CD4-positive, CD25-positive, alpha-beta regulatory T cell (primary cell): ENCODE measurements at regions not wholly inside any gene's neighbourhood (a gene's known extent, or its start where the extent isn't known, plus 50 kb on each side); places are given as distances from the start of the nearest gene placed in this dataset.

ENCODE experiments used
- ATAC-seq, 2 donors: fragments of 150-1000 bp; cut with Tn5 transposase; one replicate each; pipeline ENCODE4 v1.10.0; 2021; ENCODE audit warnings: low read depth in 2 of 2, moderate number of reproducible peaks in 2 of 2, moderate library complexity in 1 of 2
- DNase-seq, 3 donors: peaks; one replicate each; pipeline versions ENCODE4 v3.0.0 to v3.0.0-alpha.2; 2012 to 2022; ENCODE audit warnings: mixed read lengths in 1 of 3
- H3K27ac ChIP-seq: one replicate; pipeline ENCODE4 v1.7.0; 2013; ENCODE audit warnings: mild to moderate bottlenecking, low read length; ENCODE audit not compliant: insufficient read depth, poor library complexity, severe bottlenecking
- H3K27me3 ChIP-seq: one replicate; pipeline ENCODE4 v1.7.0; 2013; ENCODE audit warnings: low read length; ENCODE audit not compliant: control insufficient read depth, insufficient read depth
- H3K36me3 ChIP-seq: one replicate; pipeline ENCODE4 v1.7.0; 2013; ENCODE audit warnings: mild to moderate bottlenecking, low read length, moderate library complexity; ENCODE audit not compliant: control insufficient read depth, insufficient read depth
- H3K4me1 ChIP-seq: 2 replicates; pipeline ENCODE4 v1.7.0; 2013; ENCODE audit warnings: mild to moderate bottlenecking, low read length; ENCODE audit not compliant: insufficient read depth, control insufficient read depth, poor library complexity, severe bottlenecking
- H3K4me3 ChIP-seq: one replicate; pipeline ENCODE4 v1.7.0; 2013; ENCODE audit warnings: low read depth, mild to moderate bottlenecking, low read length, moderate library complexity
- H3K9me3 ChIP-seq, 2 experiments: 1 replicate in 1 of 2; 2 replicates in 1 of 2; pipeline ENCODE4 v1.7.0; 2013; ENCODE audit warnings: low read length in 2 of 2, mild to moderate bottlenecking in 1 of 2, moderate library complexity in 1 of 2; ENCODE audit not compliant: control insufficient read depth in 2 of 2
- H3K27ac Mint-ChIP-seq, 3 donors: one replicate each; pipeline ENCODE4 v1.8.0; 2020 to 2022; ENCODE audit warnings: mild to moderate bottlenecking in 3 of 3, mixed read lengths in 3 of 3, moderate library complexity in 2 of 3
- H3K27me3 Mint-ChIP-seq: one replicate; pipeline ENCODE4 v1.8.0; 2022; ENCODE audit warnings: mild to moderate bottlenecking, mixed read lengths
- H3K36me3 Mint-ChIP-seq: one replicate; pipeline ENCODE4 v1.8.0; 2020; ENCODE audit warnings: mixed read lengths
- H3K4me1 Mint-ChIP-seq, 4 donors: one replicate each; pipeline ENCODE4 v1.8.0; 2020 to 2022; ENCODE audit warnings: mixed read lengths in 4 of 4, mild to moderate bottlenecking in 1 of 4
- H3K4me3 Mint-ChIP-seq, 4 donors: one replicate each; pipeline ENCODE4 v1.8.0; 2020 to 2022; ENCODE audit warnings: mild to moderate bottlenecking in 4 of 4, mixed read lengths in 4 of 4, moderate library complexity in 3 of 4
- H3K9me3 Mint-ChIP-seq, 7 donors: one replicate each; pipeline ENCODE4 v1.8.0; 2020 to 2022; ENCODE audit warnings: mixed read lengths in 7 of 7, mild to moderate bottlenecking in 3 of 7, moderate library complexity in 2 of 7

- Histone ChIP-seq H3K9me3 (no peaks in the 10 kb centered on the region), H3K36me3 (no peaks in the 10 kb centered on the region), H3K27me3 (no peaks in the 10 kb centered on the region), H3K27ac (no peak overlapping the region), H3K4me1 (no peaks in the 10 kb centered on the region), H3K4me3 (no peak overlapping the region)
- Mint-ChIP-seq H3K4me1 (peaks cover 0 to 3% (median 1%) of the 10 kb centered on the region in 4 donors), H3K4me3 (no peak overlapping the region), H3K27me3 (peaks cover 4% of the 10 kb centered on the region), H3K27ac (no peak overlapping the region), H3K9me3 (peaks cover 0 to 1% (median 0%) of the 10 kb centered on the region in 7 donors), H3K36me3 (no peaks in the 10 kb centered on the region)
- no peak for DNase-seq
- ATAC-seq: no peak
Observed at GRCh38 chr16:85981826-85982562, 83.0 kb downstream of the IRF8 start.

GRCh38 chr16:85982563-85982939 lies 83.6 kb downstream of the IRF8 start:
- H3K27ac Mint-ChIP-seq: no peak overlapping the region
- no peaks in the 10 kb centered on the region for H3K27me3 ChIP-seq
- peaks cover 4% of the 10 kb centered on the region for H3K27me3 Mint-ChIP-seq
- H3K4me3 Mint-ChIP-seq: no peak overlapping the region
- H3K9me3 ChIP-seq: no peaks in the 10 kb centered on the region
- DNase-seq (no peak), ATAC-seq (peak in 1 of 2 donors; percentile 12)
- no peaks in the 10 kb centered on the region for H3K4me1 ChIP-seq
- peaks cover 0 to 1% (median 0%) of the 10 kb centered on the region in 7 donors for H3K9me3 Mint-ChIP-seq
- no peaks in the 10 kb centered on the region for H3K36me3 ChIP-seq
- H3K27ac ChIP-seq: no peak overlapping the region
- H3K36me3 Mint-ChIP-seq: no peaks in the 10 kb centered on the region
- peaks cover 0 to 3% (median 1%) of the 10 kb centered on the region in 4 donors for H3K4me1 Mint-ChIP-seq
- H3K4me3 ChIP-seq: no peak overlapping the region

- H3K9me3 ChIP-seq: no peaks in the 10 kb centered on the region
- H3K9me3 Mint-ChIP-seq: peaks cover 0 to 1% (median 0%) of the 10 kb centered on the region in 7 donors
- no peak overlapping the region for H3K4me3 ChIP-seq
- H3K36me3 ChIP-seq: no peaks in the 10 kb centered on the region
- H3K4me1 Mint-ChIP-seq: peaks cover 0 to 5% (median 1%) of the 10 kb centered on the region in 4 donors
- no peaks in the 10 kb centered on the region for H3K4me1 ChIP-seq
- no peak overlapping the region for H3K27ac Mint-ChIP-seq
- ATAC-seq: no peak
- H3K27ac ChIP-seq: no peak overlapping the region
- peaks cover 4% of the 10 kb centered on the region for H3K27me3 Mint-ChIP-seq
- H3K36me3 Mint-ChIP-seq: no peaks in the 10 kb centered on the region
- no peak for DNase-seq
- H3K4me3 Mint-ChIP-seq: no peak overlapping the region
- no peaks in the 10 kb centered on the region for H3K27me3 ChIP-seq
Observed at GRCh38 chr16:85983064-85983463, 84.1 kb downstream of the IRF8 start.

- Histone ChIP-seq H3K27me3 (no peaks in the 10 kb centered on the region), H3K36me3 (no peaks in the 10 kb centered on the region), H3K4me1 (no peaks in the 10 kb centered on the region), H3K9me3 (no peaks in the 10 kb centered on the region), H3K27ac (no peak overlapping the region), H3K4me3 (no peak overlapping the region)
- no peak overlapping the region for H3K4me3 Mint-ChIP-seq
- H3K9me3 Mint-ChIP-seq: peaks cover 0 to 1% (median 0%) of the 10 kb centered on the region in 7 donors
- H3K36me3 Mint-ChIP-seq: no peaks in the 10 kb centered on the region
- ATAC-seq (no peak), DNase-seq (no peak)
- H3K27me3 Mint-ChIP-seq: peaks cover 4% of the 10 kb centered on the region
- no peak overlapping the region for H3K27ac Mint-ChIP-seq
- peaks cover 0 to 11% (median 1%) of the 10 kb centered on the region in 4 donors for H3K4me1 Mint-ChIP-seq
Observed at GRCh38 chr16:85983606-85984230, 84.8 kb downstream of the IRF8 start.

- Histone ChIP-seq H3K27me3 (no peaks in the 10 kb centered on the region), H3K36me3 (no peaks in the 10 kb centered on the region), H3K4me3 (no peak overlapping the region), H3K27ac (no peak overlapping the region), H3K4me1 (no peaks in the 10 kb centered on the region), H3K9me3 (no peaks in the 10 kb centered on the region)
- ATAC-seq (no peak), DNase-seq (no peak)
- H3K27ac Mint-ChIP-seq: no peak overlapping the region
- H3K27me3 Mint-ChIP-seq: peaks cover 4% of the 10 kb centered on the region
- H3K36me3 Mint-ChIP-seq: no peaks in the 10 kb centered on the region
- H3K4me3 Mint-ChIP-seq: no peak overlapping the region
- peaks cover 0 to 15% (median 1%) of the 10 kb centered on the region in 4 donors for H3K4me1 Mint-ChIP-seq
- H3K9me3 Mint-ChIP-seq: peaks cover 0 to 1% (median 0%) of the 10 kb centered on the region in 7 donors
Observed at GRCh38 chr16:85984231-85984880, 85.4 kb downstream of the IRF8 start.

GRCh38 chr16:85984947-85985451 lies 86.0 kb downstream of the IRF8 start:
- Histone ChIP-seq H3K4me3 (no peak overlapping the region), H3K36me3 (no peaks in the 10 kb centered on the region), H3K27me3 (peaks cover 3% of the 10 kb centered on the region), H3K4me1 (no peaks in the 10 kb centered on the region), H3K27ac (no peak overlapping the region), H3K9me3 (no peaks in the 10 kb centered on the region)
- Mint-ChIP-seq H3K27ac (no peak overlapping the region), H3K4me1 (peaks cover 0 to 20% (median 3%) of the 10 kb centered on the region in 4 donors), H3K27me3 (peaks cover 9% of the 10 kb centered on the region), H3K9me3 (no peaks in the 10 kb centered on the region), H3K4me3 (no peak overlapping the region), H3K36me3 (no peaks in the 10 kb centered on the region)
- ATAC-seq (no peak), DNase-seq (no peak)

- no peak overlapping the region for H3K27ac ChIP-seq
- no peaks in the 10 kb centered on the region for H3K36me3 ChIP-seq
- H3K4me3 ChIP-seq: no peak overlapping the region
- H3K27me3 ChIP-seq: peaks cover 3% of the 10 kb centered on the region
- no peaks in the 10 kb centered on the region for H3K36me3 Mint-ChIP-seq
- DNase-seq: peak in 2 of 3 donors; percentile 9 to 26
- H3K27ac Mint-ChIP-seq: no peak overlapping the region
- no peak overlapping the region for H3K4me3 Mint-ChIP-seq
- no peaks in the 10 kb centered on the region for H3K4me1 ChIP-seq
- H3K9me3 ChIP-seq: no peaks in the 10 kb centered on the region
- H3K27me3 Mint-ChIP-seq: peaks cover 9% of the 10 kb centered on the region
- H3K9me3 Mint-ChIP-seq: no peaks in the 10 kb centered on the region
- ATAC-seq: no peak
- H3K4me1 Mint-ChIP-seq: peaks cover 0 to 21% (median 5%) of the 10 kb centered on the region in 4 donors
Observed at GRCh38 chr16:85986931-85987749, 88.2 kb downstream of the IRF8 start.
